Astrocyte (in vitro differentiated cells and primary cell): ENCODE measurements at regions not wholly inside any gene's neighbourhood (a gene's known extent, or its start where the extent isn't known, plus 50 kb on each side); places are given as distances from the start of the nearest gene placed in this dataset.

ENCODE experiments used
- DNase-seq: peaks from one replicate; pipeline ENCODE4 v3.0.0-alpha.2; 2010; ENCODE audit warnings: low read depth
- FAIRE-seq: peaks from 2 replicates; lab custom pipeline; 2011; peaks lifted over from hg19 to GRCh38; lab: Jason Lieb, UNC
- H2AFZ ChIP-seq: 2 replicates; pipeline ENCODE4 v1.6.0; 2012; ENCODE audit warnings: low read depth, low read length, inconsistent platforms
- H3K27ac ChIP-seq: 2 replicates; pipeline ENCODE4 v1.5.1; 2011; ENCODE audit warnings: low read depth, low read length, inconsistent platforms
- H3K27me3 ChIP-seq: 2 replicates; pipeline ENCODE4 v1.6.0; 2011; ENCODE audit warnings: low read length, inconsistent platforms; ENCODE audit not compliant: insufficient read depth
- H3K36me3 ChIP-seq: 2 replicates; pipeline ENCODE4 v1.5.1; 2011; ENCODE audit warnings: low read length, inconsistent platforms; ENCODE audit not compliant: insufficient read depth
- H3K4me1 ChIP-seq: 2 replicates; pipeline ENCODE4 v1.5.1; 2011; ENCODE audit warnings: low read length, inconsistent platforms; ENCODE audit not compliant: insufficient read depth
- H3K4me2 ChIP-seq: 2 replicates; pipeline ENCODE4 v1.6.0; 2012; ENCODE audit warnings: low read length, inconsistent platforms
- H3K4me3 ChIP-seq: 2 replicates; pipeline ENCODE4 v1.5.1; 2011; ENCODE audit warnings: low read depth, mild to moderate bottlenecking, low read length, inconsistent platforms; ENCODE audit not compliant: insufficient read depth
- H3K79me2 ChIP-seq: 2 replicates; pipeline ENCODE4 v1.6.0; 2012; ENCODE audit warnings: mild to moderate bottlenecking, low read length, inconsistent platforms; ENCODE audit not compliant: insufficient read depth
- H3K9ac ChIP-seq: 2 replicates; pipeline ENCODE4 v1.6.0; 2012; ENCODE audit warnings: mild to moderate bottlenecking, low read length, inconsistent platforms
- H3K9me3 ChIP-seq: 2 replicates; pipeline ENCODE4 v1.5.1; 2012; ENCODE audit warnings: low read depth, mild to moderate bottlenecking, low read length, inconsistent platforms; ENCODE audit not compliant: insufficient read depth
- H4K20me1 ChIP-seq: 2 replicates; pipeline ENCODE4 v1.6.0; 2012; ENCODE audit warnings: low read length, inconsistent platforms; ENCODE audit not compliant: insufficient read depth
- H3K27ac Mint-ChIP-seq: one replicate; pipeline ENCODE4 v1.8.0; 2021; ENCODE audit warnings: mild to moderate bottlenecking, mixed read lengths; ENCODE audit not compliant: unreplicated experiment
- H3K27me3 Mint-ChIP-seq: one replicate; pipeline ENCODE4 v1.8.0; 2021; ENCODE audit warnings: low read depth, mixed read lengths; ENCODE audit not compliant: unreplicated experiment
- H3K36me3 Mint-ChIP-seq: one replicate; pipeline ENCODE4 v1.8.0; 2021; ENCODE audit warnings: low read depth, mixed read lengths; ENCODE audit not compliant: unreplicated experiment
- H3K4me1 Mint-ChIP-seq: one replicate; pipeline ENCODE4 v1.8.0; 2021; ENCODE audit warnings: low read depth, mixed read lengths; ENCODE audit not compliant: unreplicated experiment
- H3K4me3 Mint-ChIP-seq: one replicate; pipeline ENCODE4 v1.8.0; 2021; ENCODE audit warnings: mild to moderate bottlenecking, moderate library complexity, mixed read lengths; ENCODE audit not compliant: unreplicated experiment
- H3K9me3 Mint-ChIP-seq: one replicate; pipeline ENCODE4 v1.8.0; 2021; ENCODE audit warnings: mild to moderate bottlenecking, mixed read lengths; ENCODE audit not compliant: unreplicated experiment
- CTCF ChIP-seq: IDR thresholded peaks from 2 replicates; pipeline ENCODE4 v1.5.1; 2011; ENCODE audit warnings: low read depth, mild to moderate bottlenecking, inconsistent platforms, low read length, moderate library complexity; ENCODE audit not compliant: insufficient read depth
- EZH2 ChIP-seq: IDR thresholded peaks from 2 replicates; pipeline ENCODE4 v1.6.1; 2012; ENCODE audit warnings: mild to moderate bottlenecking, low read length, inconsistent platforms; ENCODE audit not compliant: insufficient read depth

DNA sequence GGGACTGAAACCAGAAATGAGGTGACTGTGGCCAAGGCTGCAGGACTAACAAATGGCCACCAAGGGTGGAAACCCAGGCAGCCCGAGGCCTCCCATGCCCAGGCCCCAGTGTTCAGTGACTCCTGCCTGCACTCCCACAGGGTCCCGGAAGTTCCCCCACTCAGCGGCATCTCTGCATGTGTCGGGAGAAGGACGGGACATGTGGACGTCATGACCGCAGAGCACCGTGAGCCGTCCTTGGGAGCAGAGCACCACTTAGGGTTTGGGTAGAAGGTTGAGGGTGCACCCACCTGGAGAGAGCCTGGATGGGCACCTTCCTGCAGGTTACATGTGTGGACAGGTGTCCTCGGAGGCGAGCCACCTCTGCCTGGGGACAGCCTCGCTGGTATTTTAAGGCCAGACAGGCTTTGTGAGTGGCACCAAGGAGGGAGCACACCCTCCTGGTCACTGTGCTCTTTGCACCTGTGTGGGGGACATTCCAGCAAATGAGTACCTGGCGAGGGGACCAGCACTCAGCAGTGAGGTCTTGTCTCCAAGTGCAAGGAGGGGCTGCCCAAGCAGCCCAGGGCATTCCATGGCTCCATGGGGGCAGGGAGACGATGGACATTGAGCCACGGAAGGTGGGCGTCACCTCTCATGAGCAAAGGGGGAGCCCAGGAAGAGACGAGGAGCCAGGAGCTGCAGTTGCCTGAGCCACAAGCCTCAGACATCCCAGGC, 95.3 kb upstream of the TCERG1L start:
- no peaks in the 10 kb centered on the region for H3K36me3 Mint-ChIP-seq
- no peaks in the 10 kb centered on the region for H3K4me1 Mint-ChIP-seq
- H3K9me3 ChIP-seq = peaks cover 21% of the 10 kb centered on the region
- no peak overlapping the region for H3K4me2 ChIP-seq
- TF ChIP-seq CTCF = no peak
- TF ChIP-seq EZH2 = no peak
- no peaks in the 10 kb centered on the region for H3K36me3 ChIP-seq
- no peaks in the 10 kb centered on the region for H3K79me2 ChIP-seq
- H3K27me3 ChIP-seq = no peaks in the 10 kb centered on the region
- DNase-seq (no peak), FAIRE-seq (no peak)
- peaks cover 9% of the 10 kb centered on the region for H3K9me3 Mint-ChIP-seq
- H4K20me1 ChIP-seq = no peaks in the 10 kb centered on the region
- H3K4me3 Mint-ChIP-seq = no peak overlapping the region
- no peak overlapping the region for H3K27ac Mint-ChIP-seq
- no peak overlapping the region for H3K27ac ChIP-seq
- H3K4me3 ChIP-seq = no peak overlapping the region
- peaks cover 21% of the 10 kb centered on the region for H3K27me3 Mint-ChIP-seq
- no peak overlapping the region for H3K9ac ChIP-seq
- H2AFZ ChIP-seq = no peak overlapping the region
- no peaks in the 10 kb centered on the region for H3K4me1 ChIP-seq

GRCh38 chr10:131418681-131419080, 107.2 kb upstream of the TCERG1L start:
- Mint-ChIP-seq H3K4me1 (no peaks in the 10 kb centered on the region), H3K36me3 (no peaks in the 10 kb centered on the region), H3K27ac (no peak overlapping the region), H3K9me3 (peaks cover 11% of the 10 kb centered on the region), H3K27me3 (peaks cover 11% of the 10 kb centered on the region), H3K4me3 (no peak overlapping the region)
- H4K20me1 ChIP-seq = no peaks in the 10 kb centered on the region
- no peak overlapping the region for H3K4me2 ChIP-seq
- TF ChIP-seq CTCF = no peak
- TF ChIP-seq EZH2 = no peak
- no peaks in the 10 kb centered on the region for H3K79me2 ChIP-seq
- H3K27me3 ChIP-seq = no peaks in the 10 kb centered on the region
- H2AFZ ChIP-seq = no peak overlapping the region
- H3K9ac ChIP-seq = no peak overlapping the region
- FAIRE-seq (no peak), DNase-seq (no peak)
- H3K27ac ChIP-seq = no peak overlapping the region
- H3K4me1 ChIP-seq = no peaks in the 10 kb centered on the region
- H3K4me3 ChIP-seq = no peak overlapping the region
- H3K9me3 ChIP-seq = no peaks in the 10 kb centered on the region
- H3K36me3 ChIP-seq = no peaks in the 10 kb centered on the region

DNA sequence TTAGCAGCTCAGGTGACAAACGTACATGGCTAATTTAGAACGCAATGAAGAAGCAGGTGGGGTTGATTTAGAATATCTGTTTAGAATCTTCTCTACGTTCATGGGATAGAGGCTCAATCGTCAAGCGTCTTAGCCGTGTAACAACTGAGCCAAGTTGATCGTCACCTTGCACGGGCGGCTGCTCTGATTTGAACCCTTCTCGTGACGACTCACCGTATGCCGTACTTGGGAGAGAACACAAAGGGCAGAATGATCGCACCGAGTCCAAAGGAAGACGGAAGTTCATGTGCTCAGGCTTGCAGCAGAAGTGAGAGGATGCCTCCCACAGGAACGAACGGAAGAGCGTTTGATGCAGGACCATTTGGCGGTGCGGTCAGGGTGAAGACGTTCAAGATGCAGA, 108.3 kb upstream of the TCERG1L start:
- peaks cover 11% of the 10 kb centered on the region for H3K9me3 Mint-ChIP-seq

More for the DNA sequence above, 108.3 kb upstream of the TCERG1L start:
- Histone ChIP-seq H3K4me2 (no peak overlapping the region), H3K4me1 (no peaks in the 10 kb centered on the region), H3K4me3 (no peak overlapping the region), H3K9ac (no peak overlapping the region), H2AFZ (no peak overlapping the region), H3K79me2 (no peaks in the 10 kb centered on the region), H3K27ac (no peak overlapping the region), H3K27me3 (no peaks in the 10 kb centered on the region), H4K20me1 (no peaks in the 10 kb centered on the region), H3K36me3 (no peaks in the 10 kb centered on the region), H3K9me3 (peaks cover under 1% of the 10 kb centered on the region)
- Mint-ChIP-seq H3K36me3 (no peaks in the 10 kb centered on the region), H3K4me1 (no peaks in the 10 kb centered on the region), H3K27ac (no peak overlapping the region), H3K27me3 (peaks cover 15% of the 10 kb centered on the region), H3K4me3 (no peak overlapping the region)
- TF ChIP-seq EZH2 (no peak), CTCF (no peak)
- FAIRE-seq = no peak
- no peak for DNase-seq
